Neural crest cell (in vitro differentiated cells): ENCODE measurements at regions not wholly inside any gene's neighbourhood (a gene's known extent, or its start where the extent isn't known, plus 50 kb on each side); places are given as distances from the start of the nearest gene placed in this dataset.

Experiments
- DNase-seq: peaks from one replicate; pipeline ENCODE4 v3.0.0; 2021; ENCODE audit warnings: low read depth, mixed read lengths, low spot score
- H3K27ac Mint-ChIP-seq: one replicate; pipeline ENCODE4 v1.8.0; 2021; ENCODE audit warnings: mild to moderate bottlenecking, mixed read lengths; ENCODE audit not compliant: unreplicated experiment
- H3K27me3 Mint-ChIP-seq: 2 replicates; pipeline ENCODE4 v1.8.0; 2021; ENCODE audit warnings: low read depth, mild to moderate bottlenecking, mixed read lengths
- H3K36me3 Mint-ChIP-seq: 2 replicates; pipeline ENCODE4 v1.8.0; 2021; ENCODE audit warnings: low read depth, mild to moderate bottlenecking, mixed read lengths
- H3K4me1 Mint-ChIP-seq: 2 replicates; pipeline ENCODE4 v1.8.0; 2021; ENCODE audit warnings: mixed read lengths
- H3K4me3 Mint-ChIP-seq: one replicate; pipeline ENCODE4 v1.8.0; 2021; ENCODE audit warnings: mild to moderate bottlenecking, mixed read lengths
- H3K9me3 Mint-ChIP-seq: 2 replicates; pipeline ENCODE4 v1.8.0; 2021; ENCODE audit warnings: mixed read lengths
- TF ChIP-seq, protein P1 (sequence below): fragments of 200-600 bp; sonication (generic); conservative IDR thresholded peaks from 2 replicates; pipeline ENCODE4 v1.5.0; 2021; ENCODE audit warnings: antibody characterized with exemption, mild to moderate bottlenecking

DNA sequence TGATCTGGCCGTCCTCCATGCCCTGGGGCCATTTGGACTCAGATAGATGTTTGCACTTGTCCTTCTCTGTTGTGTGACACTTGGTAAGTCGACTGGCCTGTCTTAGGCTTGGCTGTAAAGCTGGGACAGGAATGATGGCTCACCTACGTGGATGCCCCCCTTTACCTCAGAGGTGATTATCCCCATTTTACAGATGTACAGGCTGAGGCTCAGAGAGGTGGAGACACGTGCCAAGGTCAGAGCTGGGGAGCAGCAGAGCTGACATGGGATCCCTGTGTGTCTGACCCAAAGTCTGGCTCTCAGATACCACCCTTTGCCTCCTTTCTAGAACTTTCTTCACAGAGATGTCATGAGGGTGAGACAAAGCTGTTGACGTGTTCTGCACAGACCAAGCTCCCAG is 71.3 kb upstream of the CIBAR2 start:
- H3K36me3 Mint-ChIP-seq: peaks cover 17% of the 10 kb centered on the region
- peaks cover 4% of the 10 kb centered on the region for H3K4me1 Mint-ChIP-seq
- peaks cover 5% of the 10 kb centered on the region for H3K9me3 Mint-ChIP-seq
- no peak for DNase-seq
- TF ChIP-seq, protein P1, sequence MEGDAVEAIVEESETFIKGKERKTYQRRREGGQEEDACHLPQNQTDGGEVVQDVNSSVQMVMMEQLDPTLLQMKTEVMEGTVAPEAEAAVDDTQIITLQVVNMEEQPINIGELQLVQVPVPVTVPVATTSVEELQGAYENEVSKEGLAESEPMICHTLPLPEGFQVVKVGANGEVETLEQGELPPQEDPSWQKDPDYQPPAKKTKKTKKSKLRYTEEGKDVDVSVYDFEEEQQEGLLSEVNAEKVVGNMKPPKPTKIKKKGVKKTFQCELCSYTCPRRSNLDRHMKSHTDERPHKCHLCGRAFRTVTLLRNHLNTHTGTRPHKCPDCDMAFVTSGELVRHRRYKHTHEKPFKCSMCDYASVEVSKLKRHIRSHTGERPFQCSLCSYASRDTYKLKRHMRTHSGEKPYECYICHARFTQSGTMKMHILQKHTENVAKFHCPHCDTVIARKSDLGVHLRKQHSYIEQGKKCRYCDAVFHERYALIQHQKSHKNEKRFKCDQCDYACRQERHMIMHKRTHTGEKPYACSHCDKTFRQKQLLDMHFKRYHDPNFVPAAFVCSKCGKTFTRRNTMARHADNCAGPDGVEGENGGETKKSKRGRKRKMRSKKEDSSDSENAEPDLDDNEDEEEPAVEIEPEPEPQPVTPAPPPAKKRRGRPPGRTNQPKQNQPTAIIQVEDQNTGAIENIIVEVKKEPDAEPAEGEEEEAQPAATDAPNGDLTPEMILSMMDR: no peak
- H3K4me3 Mint-ChIP-seq: no peak overlapping the region
- no peaks in the 10 kb centered on the region for H3K27me3 Mint-ChIP-seq
- H3K27ac Mint-ChIP-seq: no peak overlapping the region

DNA sequence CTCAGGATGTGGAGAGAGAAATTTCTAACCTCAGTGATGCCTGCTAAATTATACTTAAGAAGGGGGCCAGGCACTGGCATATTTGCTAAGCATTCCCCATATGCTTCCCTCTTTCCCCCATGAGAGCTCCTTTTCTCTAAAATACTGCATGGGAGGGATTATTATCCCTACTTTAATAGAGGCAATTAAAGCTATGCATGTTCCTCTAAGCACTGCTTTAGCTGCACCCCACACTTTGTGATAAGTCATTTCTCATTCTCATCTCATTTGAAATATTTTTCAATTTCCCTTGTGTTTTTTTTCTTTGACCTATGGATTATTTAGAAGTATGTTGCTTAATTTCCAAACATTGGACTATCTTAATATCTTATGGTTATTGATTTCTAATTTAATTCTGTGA is 72.1 kb upstream of the CIBAR2 start:
- Mint-ChIP-seq H3K27me3 (no peaks in the 10 kb centered on the region), H3K36me3 (peaks cover 21% of the 10 kb centered on the region), H3K4me3 (no peak overlapping the region), H3K9me3 (peaks cover 5% of the 10 kb centered on the region), H3K27ac (no peak overlapping the region), H3K4me1 (peaks cover 7% of the 10 kb centered on the region)
- DNase-seq: no peak
- TF ChIP-seq, protein P1: no peak

DNA sequence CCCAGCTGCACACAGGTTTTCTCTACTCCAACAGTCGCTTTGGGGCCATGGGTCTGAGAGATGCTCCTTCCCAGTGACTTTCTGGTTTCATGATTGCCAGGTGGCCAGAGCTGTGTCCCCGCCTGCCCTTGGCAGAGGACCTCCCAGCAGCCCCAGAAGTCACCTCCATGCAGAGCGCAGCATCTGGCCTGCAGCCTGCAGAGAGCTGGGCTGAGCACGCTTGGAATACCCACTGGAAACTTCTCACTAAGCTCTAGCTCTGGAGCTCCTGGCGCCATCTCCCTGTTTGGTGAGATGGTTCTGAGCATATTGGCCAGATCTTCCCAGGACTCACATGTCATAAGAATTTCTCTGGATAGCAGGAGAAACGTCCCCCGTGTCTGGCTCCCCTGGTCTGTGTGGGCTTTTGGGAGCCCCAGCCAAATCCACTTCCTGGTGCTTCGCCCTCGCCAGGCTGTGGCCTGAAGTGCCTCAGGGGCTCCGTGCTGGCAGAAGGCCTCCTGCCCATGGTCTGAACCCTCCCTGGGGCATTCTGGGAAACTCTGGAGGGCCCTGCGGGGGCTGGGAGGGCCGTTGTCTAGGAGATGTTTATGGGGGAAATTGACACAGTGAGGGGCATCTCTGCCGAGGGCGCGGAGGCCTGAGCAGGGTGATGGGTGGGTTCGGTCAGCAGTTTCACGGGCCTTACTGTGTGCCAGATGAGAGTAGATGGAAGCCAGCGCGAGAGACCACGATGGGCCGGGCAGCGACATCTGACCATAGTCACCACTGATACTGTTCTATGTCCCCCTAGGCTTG is 73.2 kb upstream of the CIBAR2 start:
- Mint-ChIP-seq H3K4me3 (no peak overlapping the region), H3K27ac (no peak overlapping the region), H3K4me1 (peaks cover 7% of the 10 kb centered on the region)

DNA sequence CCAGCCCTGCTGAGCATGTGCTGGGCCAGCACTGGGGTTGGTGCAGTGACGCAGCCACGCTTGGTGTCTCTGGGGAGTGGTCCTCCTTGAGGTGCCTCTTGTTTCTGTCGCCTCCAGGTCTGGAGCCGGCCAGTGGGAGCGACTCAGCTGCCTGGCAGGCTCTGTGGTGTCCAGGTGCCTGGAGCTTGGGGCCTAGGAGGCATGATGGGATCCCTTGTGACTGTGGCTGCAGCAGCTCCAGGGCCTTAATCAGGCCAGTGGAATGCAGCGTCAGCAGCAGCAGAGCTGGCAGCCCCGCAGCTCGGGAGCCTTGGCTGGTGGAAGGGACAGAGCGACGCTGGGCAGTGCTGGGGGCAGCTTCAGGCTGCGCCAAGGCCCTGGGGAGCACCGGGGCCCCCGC is 74.7 kb upstream of the CIBAR2 start:
- Mint-ChIP-seq H3K4me1 (peaks cover 10% of the 10 kb centered on the region), H3K36me3 (peaks cover 21% of the 10 kb centered on the region), H3K9me3 (peaks cover 5% of the 10 kb centered on the region), H3K4me3 (no peak overlapping the region), H3K27me3 (no peaks in the 10 kb centered on the region), H3K27ac (no peak overlapping the region)
- TF ChIP-seq, protein P1: no peak
- DNase-seq: no peak

More for the DNA sequence above, 73.2 kb upstream of the CIBAR2 start:
- H3K36me3 Mint-ChIP-seq: peaks cover 21% of the 10 kb centered on the region
- TF ChIP-seq, protein P1: no peak
- no peak for DNase-seq
- no peaks in the 10 kb centered on the region for H3K27me3 Mint-ChIP-seq
- peaks cover 5% of the 10 kb centered on the region for H3K9me3 Mint-ChIP-seq

DNA sequence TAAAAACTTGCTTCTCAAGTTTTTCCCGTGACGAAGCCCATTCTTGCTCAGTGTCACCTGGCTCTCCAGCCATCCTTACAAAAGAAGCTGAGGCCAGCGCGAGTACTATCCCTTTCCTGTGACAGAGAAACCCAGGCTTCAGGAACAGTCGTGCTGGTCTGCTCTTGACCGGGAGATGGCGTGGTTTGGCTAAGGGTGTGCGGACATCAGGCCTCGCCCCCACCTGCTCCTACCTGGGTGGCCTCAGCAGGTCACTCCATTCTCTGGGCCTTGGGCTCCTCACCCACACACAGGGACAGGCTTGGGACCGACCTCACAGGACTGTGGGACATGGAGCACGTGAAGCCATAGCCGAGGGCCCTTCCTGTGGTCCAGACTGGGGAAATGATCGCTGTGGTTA is 75.2 kb upstream of the CIBAR2 start:
- no peak for DNase-seq
- Mint-ChIP-seq H3K4me3 (no peak overlapping the region), H3K36me3 (peaks cover 21% of the 10 kb centered on the region), H3K27ac (no peak overlapping the region), H3K4me1 (peaks cover 10% of the 10 kb centered on the region), H3K9me3 (peaks cover 5% of the 10 kb centered on the region), H3K27me3 (no peaks in the 10 kb centered on the region)
- TF ChIP-seq, protein P1: no peak
